Liver (tissue), 8 donors: ENCODE measurements at regions not wholly inside any gene's neighbourhood (a gene's known extent, or its start where the extent isn't known, plus 50 kb on each side); places are given as distances from the start of the nearest gene placed in this dataset.

Experiments used
- DNase-seq: peaks from one replicate; pipeline ENCODE4 v3.0.0-alpha.2; 2017; ENCODE audit warnings: low spot score
- H3K27ac ChIP-seq, 2 donors: one replicate each; pipeline ENCODE4 v1.7.0; 2013; ENCODE audit warnings: inconsistent platforms in 2 of 2, low read length in 2 of 2, control low read depth in 1 of 2, low read depth in 1 of 2, mild to moderate bottlenecking in 1 of 2
- H3K27me3 ChIP-seq, 4 donors: one replicate each; pipeline versions ENCODE4 v1.6.1 to v1.7.0; 2013; ENCODE audit warnings: low read length in 3 of 4, inconsistent platforms in 1 of 4, mild to moderate bottlenecking in 1 of 4, moderate library complexity in 1 of 4; ENCODE audit not compliant: control insufficient read depth in 4 of 4, insufficient read depth in 4 of 4
- H3K36me3 ChIP-seq, 4 donors: one replicate each; pipeline versions ENCODE4 v1.6.1 to v1.7.0; 2013; ENCODE audit warnings: low read length in 3 of 4, mild to moderate bottlenecking in 3 of 4, low read depth in 1 of 4, moderate library complexity in 1 of 4; ENCODE audit not compliant: control insufficient read depth in 4 of 4, insufficient read depth in 3 of 4
- H3K4me1 ChIP-seq, 4 donors: one replicate each; pipeline versions ENCODE4 v1.6.1 to v1.7.0; 2013; ENCODE audit warnings: low read length in 3 of 4, mild to moderate bottlenecking in 3 of 4, moderate library complexity in 1 of 4; ENCODE audit not compliant: control insufficient read depth in 4 of 4, insufficient read depth in 4 of 4
- H3K4me3 ChIP-seq, 3 donors: one replicate each; pipeline versions ENCODE4 v1.6.1 to v1.7.0; 2013; ENCODE audit warnings: low read length in 3 of 3, control low read depth in 1 of 3, low read depth in 1 of 3, mild to moderate bottlenecking in 1 of 3
- H3K9ac ChIP-seq, 2 donors: one replicate each; pipeline ENCODE4 v1.7.0; 2013; ENCODE audit warnings: low read length in 2 of 2, mild to moderate bottlenecking in 2 of 2, moderate library complexity in 2 of 2, control low read depth in 1 of 2, low read depth in 1 of 2
- H3K9me3 ChIP-seq, 4 donors: one replicate each; pipeline versions ENCODE4 v1.6.1 to v1.7.0; 2013; ENCODE audit warnings: low read length in 3 of 4; ENCODE audit not compliant: control insufficient read depth in 4 of 4
- ATF3 ChIP-seq: IDR thresholded peaks from 2 replicates; pipeline ENCODE4 v1.6.1; 2016; ENCODE audit warnings: antibody characterized with exemption
- CTCF ChIP-seq: fragments of 150-350 bp; IDR thresholded peaks from 2 replicates; pipeline ENCODE4 v1.5.1; 2017; ENCODE audit warnings: improper control_type of control experiment, low read depth, low read length; ENCODE audit not compliant: missing input control
- EGR1 ChIP-seq, 2 donors: IDR thresholded peaks; 2 replicates each; pipeline ENCODE4 v1.6.1; 2016 to 2018; ENCODE audit warnings: antibody characterized with exemption in 2 of 2, low read depth in 2 of 2
- FOXA1 ChIP-seq: IDR thresholded peaks from 2 replicates; pipeline ENCODE4 v1.6.1; 2016; ENCODE audit warnings: antibody characterized with exemption
- FOXA2 ChIP-seq: IDR thresholded peaks from 2 replicates; pipeline ENCODE4 v1.6.1; 2016; ENCODE audit warnings: antibody characterized with exemption
- GABPA ChIP-seq, 2 donors: IDR thresholded peaks in 1 of 2; conservative IDR thresholded peaks in 1 of 2; 2 replicates each; pipeline ENCODE4 v1.6.1; 2016; ENCODE audit warnings: antibody characterized with exemption in 2 of 2, mild to moderate bottlenecking in 1 of 2, moderate library complexity in 1 of 2
- HNF4A ChIP-seq, 2 donors: conservative IDR thresholded peaks; 2 replicates each; pipeline ENCODE4 v1.6.1; 2016; ENCODE audit warnings: antibody characterized with exemption in 2 of 2, mild to moderate bottlenecking in 2 of 2
- HNF4G ChIP-seq: IDR thresholded peaks from 2 replicates; pipeline ENCODE4 v1.6.1; 2016; ENCODE audit warnings: antibody characterized with exemption
- JUND ChIP-seq, 2 donors: IDR thresholded peaks; 2 replicates each; pipeline ENCODE4 v1.6.1; 2016; ENCODE audit warnings: antibody characterized with exemption in 2 of 2
- MAX ChIP-seq: IDR thresholded peaks from 2 replicates; pipeline ENCODE4 v1.6.1; 2016; ENCODE audit warnings: antibody characterized with exemption
- NR2F2 ChIP-seq: IDR thresholded peaks from 2 replicates; pipeline ENCODE4 v1.6.1; 2016; ENCODE audit warnings: antibody characterized with exemption
- RAD21 ChIP-seq, 2 donors: IDR thresholded peaks; 2 replicates each; pipeline ENCODE4 v1.6.1; 2016; ENCODE audit warnings: antibody characterized with exemption in 2 of 2, mild to moderate bottlenecking in 2 of 2
- REST ChIP-seq: IDR thresholded peaks from 2 replicates; pipeline ENCODE4 v1.6.1; 2016; ENCODE audit warnings: antibody characterized with exemption, mild to moderate bottlenecking
- RXRA ChIP-seq, 2 donors: IDR thresholded peaks; 2 replicates each; pipeline ENCODE4 v1.6.1; 2017 to 2018; ENCODE audit warnings: antibody characterized with exemption in 2 of 2, mild to moderate bottlenecking in 1 of 2
- SP1 ChIP-seq: IDR thresholded peaks from 2 replicates; pipeline ENCODE4 v1.6.1; 2018; ENCODE audit warnings: antibody characterized with exemption, mild to moderate bottlenecking
- TAF1 ChIP-seq: conservative IDR thresholded peaks from 2 replicates; pipeline ENCODE4 v1.6.1; 2016; ENCODE audit warnings: antibody characterized with exemption, mild to moderate bottlenecking
- YY1 ChIP-seq: IDR thresholded peaks from 2 replicates; pipeline ENCODE4 v1.6.1; 2016; ENCODE audit warnings: antibody characterized with exemption, mild to moderate bottlenecking
- ZBTB33 ChIP-seq: IDR thresholded peaks from 2 replicates; pipeline ENCODE4 v1.6.1; 2016; ENCODE audit warnings: antibody characterized with exemption
- WGBS: extraction: QIAGEN DNeasy Blood & Tissue Kit; methylation state at CpG from one replicate; pipeline ENCODE4 v1.1.7; 2013; 5-methylcytosine and 5-hydroxymethylcytosine counted together
- donor health status: healthy.
- donor health status: healthy.
- donor health status: healthy.
- donor health status: healthy.
- donor health status: healthy.

GRCh38 chr11:109338131-109338530, 83.9 kb upstream of the C11orf87 start:
- Histone ChIP-seq H3K4me3 (no peak overlapping the region), H3K4me1 (no peaks in the 10 kb centered on the region), H3K27ac (no peak overlapping the region), H3K27me3 (no peaks in the 10 kb centered on the region), H3K9me3 (no peaks in the 10 kb centered on the region), H3K36me3 (no peaks in the 10 kb centered on the region), H3K9ac (no peak overlapping the region)
- TF ChIP-seq MAX (no peak), HNF4G (no peak), ZBTB33 (no peak), NR2F2 (no peak), ATF3 (no peak), TAF1 (no peak), JUND (IDR thresholded peaks at IDR 0.05) (no peak), YY1 (no peak), EGR1 (IDR thresholded peaks at IDR 0.05; ENCODE audit: low read depth in 2 of 2) (no peak), GABPA (IDR thresholded peaks at IDR 0.05 in 1 of 2, conservative IDR thresholded peaks at IDR 0.05 in 1 of 2) (no peak), RAD21 (IDR thresholded peaks at IDR 0.05) (no peak), FOXA2 (no peak), CTCF (no peak), RXRA (IDR thresholded peaks at IDR 0.05) (no peak), FOXA1 (no peak), SP1 (no peak), HNF4A (conservative IDR thresholded peaks at IDR 0.05) (no peak), REST (no peak)
- WGBS = 83% methylated on average over 1 of the region's 1 CpG
- DNase-seq = no peak
